Liver (tissue), 8 donors: ENCODE measurements at regions not wholly inside any gene's neighbourhood (a gene's known extent, or its start where the extent isn't known, plus 50 kb on each side); places are given as distances from the start of the nearest gene placed in this dataset.

Experiments
- DNase-seq: peaks from one replicate; pipeline ENCODE4 v3.0.0-alpha.2; 2017; ENCODE audit warnings: low spot score
- H3K27ac ChIP-seq, 2 donors: one replicate each; pipeline ENCODE4 v1.7.0; 2013; ENCODE audit warnings: inconsistent platforms in 2 of 2, low read length in 2 of 2, control low read depth in 1 of 2, low read depth in 1 of 2, mild to moderate bottlenecking in 1 of 2
- H3K27me3 ChIP-seq, 4 donors: one replicate each; pipeline versions ENCODE4 v1.6.1 to v1.7.0; 2013; ENCODE audit warnings: low read length in 3 of 4, inconsistent platforms in 1 of 4, mild to moderate bottlenecking in 1 of 4, moderate library complexity in 1 of 4; ENCODE audit not compliant: control insufficient read depth in 4 of 4, insufficient read depth in 4 of 4
- H3K36me3 ChIP-seq, 4 donors: one replicate each; pipeline versions ENCODE4 v1.6.1 to v1.7.0; 2013; ENCODE audit warnings: low read length in 3 of 4, mild to moderate bottlenecking in 3 of 4, low read depth in 1 of 4, moderate library complexity in 1 of 4; ENCODE audit not compliant: control insufficient read depth in 4 of 4, insufficient read depth in 3 of 4
- H3K4me1 ChIP-seq, 4 donors: one replicate each; pipeline versions ENCODE4 v1.6.1 to v1.7.0; 2013; ENCODE audit warnings: low read length in 3 of 4, mild to moderate bottlenecking in 3 of 4, moderate library complexity in 1 of 4; ENCODE audit not compliant: control insufficient read depth in 4 of 4, insufficient read depth in 4 of 4
- H3K4me3 ChIP-seq, 3 donors: one replicate each; pipeline versions ENCODE4 v1.6.1 to v1.7.0; 2013; ENCODE audit warnings: low read length in 3 of 3, control low read depth in 1 of 3, low read depth in 1 of 3, mild to moderate bottlenecking in 1 of 3
- H3K9ac ChIP-seq, 2 donors: one replicate each; pipeline ENCODE4 v1.7.0; 2013; ENCODE audit warnings: low read length in 2 of 2, mild to moderate bottlenecking in 2 of 2, moderate library complexity in 2 of 2, control low read depth in 1 of 2, low read depth in 1 of 2
- H3K9me3 ChIP-seq, 4 donors: one replicate each; pipeline versions ENCODE4 v1.6.1 to v1.7.0; 2013; ENCODE audit warnings: low read length in 3 of 4; ENCODE audit not compliant: control insufficient read depth in 4 of 4
- CTCF ChIP-seq: fragments of 150-350 bp; IDR thresholded peaks from 2 replicates; pipeline ENCODE4 v1.5.1; 2017; ENCODE audit warnings: improper control_type of control experiment, low read depth, low read length; ENCODE audit not compliant: missing input control
- FOXA1 ChIP-seq: IDR thresholded peaks from 2 replicates; pipeline ENCODE4 v1.6.1; 2016; ENCODE audit warnings: antibody characterized with exemption
- GABPA ChIP-seq, 2 donors: IDR thresholded peaks in 1 of 2; conservative IDR thresholded peaks in 1 of 2; 2 replicates each; pipeline ENCODE4 v1.6.1; 2016; ENCODE audit warnings: antibody characterized with exemption in 2 of 2, mild to moderate bottlenecking in 1 of 2, moderate library complexity in 1 of 2
- NR2F2 ChIP-seq: IDR thresholded peaks from 2 replicates; pipeline ENCODE4 v1.6.1; 2016; ENCODE audit warnings: antibody characterized with exemption
- REST ChIP-seq: IDR thresholded peaks from 2 replicates; pipeline ENCODE4 v1.6.1; 2016; ENCODE audit warnings: antibody characterized with exemption, mild to moderate bottlenecking
- SP1 ChIP-seq: IDR thresholded peaks from 2 replicates; pipeline ENCODE4 v1.6.1; 2018; ENCODE audit warnings: antibody characterized with exemption, mild to moderate bottlenecking
- ZBTB33 ChIP-seq: IDR thresholded peaks from 2 replicates; pipeline ENCODE4 v1.6.1; 2016; ENCODE audit warnings: antibody characterized with exemption
- WGBS: extraction: QIAGEN DNeasy Blood & Tissue Kit; methylation state at CpG from one replicate; pipeline ENCODE4 v1.1.7; 2013; 5-methylcytosine and 5-hydroxymethylcytosine counted together
- donor health status: healthy.
- donor health status: healthy.
- donor health status: healthy.
- donor health status: healthy.
- donor health status: healthy.

- no peak for TF ChIP-seq REST
- no peak for TF ChIP-seq SP1
- no peak for TF ChIP-seq FOXA1
- no peak for TF ChIP-seq NR2F2
Measured at GRCh38 chr16:27724482-27725235, 174.7 kb downstream of the KATNIP start (continued).

- H3K27ac ChIP-seq, result no peak overlapping the region
- H3K27me3 ChIP-seq, result no peaks in the 10 kb centered on the region
- TF ChIP-seq REST (no peak), FOXA1 (no peak), CTCF (no peak), ZBTB33 (no peak), GABPA (IDR thresholded peaks at IDR 0.05 in 1 of 2, conservative IDR thresholded peaks at IDR 0.05 in 1 of 2) (no peak)
- DNase-seq, result no peak
- WGBS, result 96% methylated on average over 15 of the region's 15 CpGs
- H3K4me3 ChIP-seq, result no peak overlapping the region
- no peaks in the 10 kb centered on the region for H3K4me1 ChIP-seq
- H3K9ac ChIP-seq, result no peak overlapping the region
- no peaks in the 10 kb centered on the region for H3K9me3 ChIP-seq
- H3K36me3 ChIP-seq, result no peaks in the 10 kb centered on the region
Measured at GRCh38 chr16:27725236-27726000, 175.5 kb downstream of the KATNIP start.
